Anterior cingulate cortex (tissue), 58 donors: ENCODE measurements at regions not wholly inside any gene's neighbourhood (a gene's known extent, or its start where the extent isn't known, plus 50 kb on each side); places are given as distances from the start of the nearest gene placed in this dataset.

Experiments used
- DNase-seq, 58 donors: peaks; one replicate each; lab custom pipeline; 2025; lab: John Stamatoyannopoulos, UW

- no peak for DNase-seq
Measured at GRCh38 chr15:25228261-25228660, 210.6 kb downstream of the UBE3A start.

GRCh38 chr15:25230442-25230841, 208.4 kb downstream of the UBE3A start:
- DNase-seq: peak in 2 of 58 donors; percentile 4 to 6

GRCh38 chr15:25233766-25234350, 205.0 kb downstream of the UBE3A start:
- DNase-seq: no peak

- no peak for DNase-seq
Measured at GRCh38 chr15:25234831-25235230, 204.0 kb downstream of the UBE3A start.

- DNase-seq: no peak
Measured at GRCh38 chr15:25235391-25235790, 203.4 kb downstream of the UBE3A start.

GRCh38 chr15:25236143-25236860, 202.5 kb downstream of the UBE3A start:
- no peak for DNase-seq

GRCh38 chr15:25236861-25237155, 202.0 kb downstream of the UBE3A start:
- DNase-seq: no peak

- DNase-seq: no peak
Measured at GRCh38 chr15:25237291-25237978, 201.4 kb downstream of the UBE3A start.

- DNase-seq: no peak
Measured at GRCh38 chr15:25238126-25238525, 200.7 kb downstream of the UBE3A start.

GRCh38 chr15:25238716-25239470, 199.9 kb downstream of the UBE3A start:
- DNase-seq: no peak

- no peak for DNase-seq
Measured at GRCh38 chr15:25239471-25240345, 199.1 kb downstream of the UBE3A start.

GRCh38 chr15:25240461-25241021, 198.3 kb downstream of the UBE3A start:
- DNase-seq: no peak

GRCh38 chr15:25241241-25241801, 197.5 kb downstream of the UBE3A start:
- DNase-seq: no peak

- DNase-seq: no peak
Measured at GRCh38 chr15:25242166-25242879, 196.5 kb downstream of the UBE3A start.

- no peak for DNase-seq
Measured at GRCh38 chr15:25242957-25243799, 195.6 kb downstream of the UBE3A start.

GRCh38 chr15:25243800-25244097, 195.1 kb downstream of the UBE3A start:
- DNase-seq: no peak

- no peak for DNase-seq
Measured at GRCh38 chr15:25244731-25245585, 193.9 kb downstream of the UBE3A start.
